ENCODE measurements at regions not wholly inside any gene's neighbourhood (a gene's known extent, or its start where the extent isn't known, plus 50 kb on each side); places are given as distances from the start of the nearest gene placed in this dataset.

GRCh38 chr5:134463991-134464760 lies 52.5 kb upstream of the CDKN2AIPNL start:
- no TSS peak for BruUV-seq (replicated peaks)
- ChIA-PET RAD21 (ENCODE audit: low non-redundant PET in 1 of 2, low total read pairs in 2 of 2, uncharacterized antibody in 2 of 2, unreplicated experiment in 2 of 2) (no interaction called here), POLR2A (no interaction called here), CTCF (no interaction called here)
- DNase-seq (ENCODE audit: low read depth, low spot score) (no peak), ATAC-seq (no peak)
- Histone ChIP-seq H3K4me3 (replicated peaks in 1 of 2; ENCODE audit: low read depth in 1 of 2, low read length in 2 of 2) (no peak overlapping the region), H2AFZ (ENCODE audit: low read depth, low read length, poor library complexity, severe bottlenecking) (no peak overlapping the region), H3K79me2 (ENCODE audit: insufficient read depth, low read length) (no peaks in the 10 kb centered on the region), H3K9ac (ENCODE audit: low read length) (no peak overlapping the region), H3K36me3 (ENCODE audit: control insufficient read depth in 1 of 2, insufficient read depth in 2 of 2, low read length in 2 of 2) (no peaks in the 10 kb centered on the region), H4K20me1 (ENCODE audit: insufficient read depth) (no peaks in the 10 kb centered on the region), H3K9me3 (ENCODE audit: control insufficient read depth in 1 of 2, insufficient read depth in 1 of 2, low read depth in 1 of 2, low read length in 2 of 2) (no peaks in the 10 kb centered on the region), H3K4me2 (ENCODE audit: low read length) (no peak overlapping the region), H3K27ac (ENCODE audit: low read depth, low read length) (no peak overlapping the region), H3K4me1 (ENCODE audit: control insufficient read depth in 1 of 2, insufficient read depth in 2 of 2, low read length in 2 of 2) (peaks cover 17 to 35% of the 10 kb centered on the region in 2 experiments), H3K27me3 (ENCODE audit: insufficient read depth, low read length) (no peaks in the 10 kb centered on the region), H3K9me2 (ENCODE audit: insufficient read depth) (no peaks in the 10 kb centered on the region)
- intact Hi-C loops (cut with micrococcal nuclease) = no loop called here
- TF ChIP-seq SRF (IDR thresholded peaks at IDR 0.05; ENCODE audit: low read depth) (no peak), ELF1 (IDR thresholded peaks at IDR 0.05; ENCODE audit: borderline replicate concordance, low read depth) (no peak), CBX3 (IDR thresholded peaks at IDR 0.05; ENCODE audit: low read depth) (no peak)

GRCh38 chr5:134463176-134463720 lies 51.6 kb upstream of the CDKN2AIPNL start:
- Histone ChIP-seq H3K4me2 (ENCODE audit: low read length) (no peak overlapping the region), H3K27ac (ENCODE audit: low read depth, low read length) (no peak overlapping the region), H3K4me1 (ENCODE audit: control insufficient read depth in 1 of 2, insufficient read depth in 2 of 2, low read length in 2 of 2) (peaks cover 20 to 40% of the 10 kb centered on the region in 2 experiments), H4K20me1 (ENCODE audit: insufficient read depth) (no peaks in the 10 kb centered on the region), H3K9ac (ENCODE audit: low read length) (no peak overlapping the region), H3K9me2 (ENCODE audit: insufficient read depth) (no peaks in the 10 kb centered on the region), H2AFZ (ENCODE audit: low read depth, low read length, poor library complexity, severe bottlenecking) (no peak overlapping the region), H3K4me3 (replicated peaks in 1 of 2; ENCODE audit: low read depth in 1 of 2, low read length in 2 of 2) (no peak overlapping the region), H3K36me3 (ENCODE audit: control insufficient read depth in 1 of 2, insufficient read depth in 2 of 2, low read length in 2 of 2) (no peaks in the 10 kb centered on the region), H3K27me3 (ENCODE audit: insufficient read depth, low read length) (no peaks in the 10 kb centered on the region), H3K79me2 (ENCODE audit: insufficient read depth, low read length) (no peaks in the 10 kb centered on the region), H3K9me3 (ENCODE audit: control insufficient read depth in 1 of 2, insufficient read depth in 1 of 2, low read depth in 1 of 2, low read length in 2 of 2) (no peaks in the 10 kb centered on the region)
- DNase-seq (ENCODE audit: low read depth, low spot score) (no peak), ATAC-seq (no peak)
- intact Hi-C loops (cut with micrococcal nuclease) = no loop called here
- RAD21 ChIA-PET (ENCODE audit: low non-redundant PET in 1 of 2, low total read pairs in 2 of 2, uncharacterized antibody in 2 of 2, unreplicated experiment in 2 of 2) = no interaction called here
- BruUV-seq (replicated peaks) = no TSS peak
- POLR2A ChIA-PET = no interaction called here
- CTCF ChIA-PET = no interaction called here
- no peak for TF ChIP-seq REST (IDR thresholded peaks at IDR 0.05; ENCODE audit: low read depth)
- no peak for TF ChIP-seq POLR2A (IDR thresholded peaks at IDR 0.05; ENCODE audit: borderline replicate concordance, extremely low read depth, insufficient read depth, insufficient read length)
- no peak for TF ChIP-seq ZFX (IDR thresholded peaks at IDR 0.05)
